CD4-positive, alpha-beta T cell treated with Interleukin-6 for 4 hours (primary cell): ENCODE measurements at regions not wholly inside any gene's neighbourhood (a gene's known extent, or its start where the extent isn't known, plus 50 kb on each side); places are given as distances from the start of the nearest gene placed in this dataset.

Experiments
- DNase-seq: peaks from one replicate; pipeline ENCODE4 v3.0.0-alpha.2; 2020; ENCODE audit warnings: mixed read lengths

- no peak for DNase-seq
Observed at GRCh38 chr10:10644676-10645385, 372.8 kb upstream of the CELF2 start.

GRCh38 chr10:10647331-10647730 is 370.3 kb upstream of the CELF2 start:
- DNase-seq: no peak

DNA sequence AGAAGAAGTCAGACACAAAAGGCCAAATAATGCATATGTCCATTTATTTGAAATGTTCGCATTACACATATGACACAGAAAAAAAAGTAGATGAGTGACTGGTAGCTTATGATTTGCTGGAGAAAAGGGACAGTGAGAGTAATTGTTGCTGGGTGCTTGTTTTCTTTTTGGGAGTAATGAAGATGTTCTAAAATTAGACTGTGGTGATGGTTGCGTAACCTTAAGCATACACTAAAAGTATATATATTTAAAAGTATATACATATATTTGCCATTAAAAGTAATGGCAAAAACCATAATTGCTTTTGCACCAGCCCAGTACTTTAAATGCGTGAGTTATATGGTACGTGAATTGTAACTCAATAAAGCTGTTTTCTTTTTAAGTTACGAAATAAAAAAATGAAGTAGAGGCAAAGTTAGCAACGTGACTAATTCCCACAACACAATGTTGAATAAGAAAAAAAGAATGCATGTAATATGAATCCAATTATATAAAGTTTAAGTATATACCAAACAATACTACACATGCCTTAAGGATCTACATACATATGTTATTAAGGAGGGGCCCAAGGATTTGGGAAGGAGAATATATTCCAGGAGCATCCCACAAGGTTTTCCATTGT is 360.4 kb upstream of the CELF2 start:
- DNase-seq: no peak

DNA sequence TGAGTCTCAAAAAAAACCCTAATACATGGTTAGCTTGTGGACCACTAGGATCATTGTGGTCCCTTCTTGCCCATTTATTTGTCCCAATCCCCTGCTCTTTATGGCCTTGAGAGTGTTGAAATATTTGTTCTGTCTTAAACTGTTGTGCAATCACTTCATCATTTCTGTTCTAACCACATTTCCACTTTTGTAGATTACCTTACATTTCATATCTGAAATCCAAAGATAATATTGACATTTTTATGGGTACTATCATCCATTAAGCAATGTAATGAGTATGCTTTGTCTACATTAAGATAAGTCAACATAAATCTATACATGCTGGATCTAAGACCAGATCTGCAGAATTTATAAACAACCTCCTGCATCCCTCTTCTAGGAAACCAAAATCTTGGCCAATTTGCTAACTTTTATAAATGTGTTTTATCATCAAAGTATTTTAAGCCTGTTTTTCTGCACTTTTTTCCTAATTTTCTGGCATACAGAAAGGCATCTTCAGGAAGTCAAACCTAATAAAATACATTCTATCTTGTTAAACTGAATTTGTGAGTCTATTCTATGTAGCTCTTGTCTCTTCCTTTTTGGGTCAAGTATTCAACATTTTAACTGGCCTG is 359.4 kb upstream of the CELF2 start:
- DNase-seq: no peak

GRCh38 chr10:10660054-10660453 is 357.6 kb upstream of the CELF2 start:
- no peak for DNase-seq

DNA sequence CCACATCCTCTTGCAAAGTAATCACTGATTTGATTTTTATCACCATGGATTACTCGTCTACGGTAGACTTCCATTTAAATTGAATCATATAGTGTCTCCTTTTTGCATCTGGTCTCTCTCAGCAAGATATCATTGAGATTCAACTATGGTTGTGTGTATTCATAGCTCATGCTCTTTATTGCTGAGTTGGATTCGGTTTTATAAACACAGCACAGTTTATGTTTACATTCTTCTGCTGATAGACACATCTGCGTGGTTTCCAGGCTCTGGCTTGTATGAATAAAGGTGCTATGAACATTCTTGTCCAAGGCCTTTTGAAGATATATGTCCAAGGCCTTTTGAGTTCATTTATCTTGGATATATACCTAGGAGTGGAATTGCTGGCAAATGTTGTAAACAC is 356.5 kb upstream of the CELF2 start:
- no peak for DNase-seq

DNA sequence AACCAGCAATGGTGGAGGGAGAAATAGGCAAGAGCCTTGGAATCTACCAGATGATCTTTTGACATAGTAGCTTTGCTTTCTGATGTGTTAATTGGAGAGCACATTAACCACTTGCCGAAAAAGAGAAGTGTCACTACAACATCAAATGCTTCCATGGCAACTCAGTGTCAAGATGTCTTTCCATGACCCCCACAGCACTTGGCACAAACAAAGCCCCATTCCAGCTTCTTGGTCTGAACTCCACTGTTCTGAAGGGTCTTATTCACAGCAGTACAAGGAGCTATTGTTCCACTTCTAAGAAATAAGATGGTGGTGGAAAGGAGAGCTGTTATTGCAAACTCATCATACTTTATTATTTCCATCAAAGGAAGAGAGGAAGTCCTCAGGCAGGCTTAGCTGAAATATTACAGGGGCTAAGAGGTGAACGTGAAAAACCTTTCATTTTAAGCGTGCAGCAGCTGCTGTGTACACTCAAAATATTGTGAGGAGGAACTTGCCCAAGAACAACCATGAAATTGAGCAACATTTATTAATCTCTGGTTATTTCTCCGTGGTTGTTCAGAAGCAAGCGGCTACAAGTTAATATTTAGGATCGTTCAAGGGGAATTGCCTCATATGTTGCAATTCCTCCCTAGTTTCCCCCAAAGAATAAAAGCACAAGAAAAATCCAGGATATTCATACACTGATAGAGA is 354.8 kb upstream of the CELF2 start:
- DNase-seq: no peak

DNA sequence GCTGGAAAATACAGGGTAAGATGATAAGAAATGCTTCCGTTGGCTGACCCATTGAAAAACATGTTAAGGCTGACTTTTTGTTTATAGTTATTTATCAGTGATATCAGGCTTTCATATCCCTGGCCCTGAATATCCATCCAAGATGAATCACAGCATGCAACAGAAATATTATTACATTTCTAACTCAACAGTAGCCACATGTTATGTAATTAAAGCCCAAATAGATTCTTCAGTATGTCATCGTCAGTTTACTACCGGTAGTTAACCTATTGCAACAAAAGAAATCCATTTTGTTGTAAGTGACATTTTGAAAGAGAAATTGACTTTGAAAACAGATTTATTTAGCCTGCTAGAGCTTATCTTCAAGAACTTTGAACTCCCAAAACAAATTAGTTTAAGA is 354.1 kb upstream of the CELF2 start:
- no peak for DNase-seq

DNA sequence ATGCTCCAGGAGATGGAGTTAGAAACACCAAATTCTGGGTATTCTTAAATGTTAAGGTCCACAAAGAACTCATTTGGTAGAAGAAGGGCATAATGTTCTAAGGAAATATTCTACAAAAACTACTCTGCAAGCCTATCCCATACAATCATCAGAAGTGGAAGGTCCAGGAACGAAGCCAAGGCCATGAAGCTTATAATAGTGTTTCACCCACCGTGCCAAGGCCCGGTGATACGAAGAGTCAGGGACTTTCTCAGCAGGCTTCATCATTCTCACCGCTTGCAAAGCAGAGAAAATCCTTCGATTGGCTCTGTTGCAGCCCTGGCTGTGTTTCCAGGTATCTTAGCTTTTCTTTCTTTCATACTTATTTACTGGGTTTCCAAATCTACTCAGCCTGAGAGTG is 351.9 kb upstream of the CELF2 start:
- DNase-seq: no peak

GRCh38 chr10:10667466-10667865 is 350.2 kb upstream of the CELF2 start:
- no peak for DNase-seq

- no peak for DNase-seq
Observed at GRCh38 chr10:10676972-10677371, 340.7 kb upstream of the CELF2 start.

- DNase-seq: no peak
Observed at GRCh38 chr10:10677479-10677878, 340.2 kb upstream of the CELF2 start.

GRCh38 chr10:10680496-10680895 is 337.2 kb upstream of the CELF2 start:
- no peak for DNase-seq

- DNase-seq: no peak
Observed at GRCh38 chr10:10684972-10685371, 332.7 kb upstream of the CELF2 start.

- DNase-seq: no peak
Observed at GRCh38 chr10:10685566-10685965, 332.1 kb upstream of the CELF2 start.

- no peak for DNase-seq
Observed at GRCh38 chr10:10687751-10688150, 329.9 kb upstream of the CELF2 start.

- DNase-seq: no peak
Observed at GRCh38 chr10:10699427-10699826, 318.2 kb upstream of the CELF2 start.

DNA sequence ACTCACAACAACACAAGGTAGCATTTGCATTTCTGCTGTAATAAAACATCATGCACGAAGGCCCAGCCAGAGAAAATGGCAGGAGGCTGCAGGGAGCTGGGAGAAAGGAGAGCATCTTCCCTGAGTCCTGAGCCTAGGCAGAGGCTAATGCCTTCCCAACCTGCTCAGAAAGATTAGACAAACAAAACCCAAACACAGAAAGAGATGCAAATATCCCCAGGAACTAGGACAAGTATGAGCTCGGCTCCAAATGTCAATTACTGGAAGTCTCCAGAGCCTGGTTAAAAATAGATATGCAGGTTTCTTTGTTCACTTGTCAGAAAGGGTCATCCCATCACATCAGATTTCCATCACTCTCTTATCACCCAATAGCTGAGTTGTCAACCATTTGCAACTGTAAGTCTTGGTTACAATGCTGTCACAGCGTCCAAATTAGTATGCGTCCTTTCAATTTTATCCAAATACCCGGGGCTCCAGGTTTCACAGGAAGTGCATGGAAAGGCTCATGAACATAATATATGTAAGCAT is 316.5 kb upstream of the CELF2 start:
- DNase-seq: no peak

- no peak for DNase-seq
Observed at GRCh38 chr10:10702211-10702610, 315.5 kb upstream of the CELF2 start.

DNA sequence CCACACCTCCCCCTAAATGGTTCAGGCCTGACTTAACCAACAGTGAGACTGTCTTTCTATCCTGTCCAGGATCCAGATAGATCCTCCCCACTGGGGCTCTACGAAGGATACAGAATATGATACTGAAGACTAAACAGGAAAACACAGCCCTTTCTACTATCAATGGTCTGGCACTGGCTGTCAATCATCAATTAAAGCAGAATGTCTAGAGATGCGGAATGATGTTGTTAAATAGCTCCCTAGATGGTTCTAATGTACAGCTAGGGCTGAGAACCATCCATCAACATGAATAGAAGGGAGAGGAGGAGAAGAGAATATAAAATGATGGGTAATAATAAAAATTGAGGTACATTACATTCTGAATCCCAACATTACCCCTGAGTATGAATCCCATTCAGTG is 314.3 kb upstream of the CELF2 start:
- DNase-seq: no peak

- no peak for DNase-seq
Observed at GRCh38 chr10:10712155-10712704, 305.4 kb upstream of the CELF2 start.

DNA sequence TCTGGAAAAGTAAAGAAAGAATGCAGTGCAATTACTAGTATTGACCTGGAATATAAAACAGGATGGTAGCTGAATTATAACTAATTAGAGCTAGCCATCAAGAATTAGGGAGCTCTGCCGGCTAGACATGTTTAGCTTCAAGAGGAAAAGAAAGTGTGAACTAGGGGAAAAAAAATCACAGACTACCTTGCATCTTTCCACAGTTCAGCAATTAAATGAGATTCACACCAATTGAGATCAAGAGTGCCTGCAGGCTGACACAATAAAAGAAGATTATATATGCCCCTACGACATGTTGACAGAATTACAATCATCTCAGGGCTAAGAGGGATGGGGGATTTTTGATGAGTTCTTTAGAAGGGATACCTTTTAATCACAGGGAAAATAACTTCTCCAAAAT is 303.3 kb upstream of the CELF2 start:
- DNase-seq: no peak

DNA sequence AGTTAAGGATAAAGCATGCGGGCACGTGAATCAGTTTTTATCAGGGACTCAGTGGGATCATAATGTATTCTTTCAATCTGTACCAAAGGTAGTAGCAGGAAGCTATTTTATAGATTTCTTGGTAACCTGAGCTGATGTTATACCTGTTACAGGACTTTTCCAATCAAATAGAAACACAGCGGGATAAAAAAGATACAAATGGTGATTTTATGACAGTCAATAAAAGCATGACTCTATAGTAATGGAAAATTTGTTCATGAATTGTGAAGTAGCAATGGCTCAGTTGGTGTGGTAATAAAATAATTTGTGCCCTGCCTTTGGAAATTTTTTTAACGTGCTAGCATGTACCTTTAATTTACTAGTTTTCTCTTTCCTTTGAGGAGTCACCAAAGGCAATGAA is 300.7 kb upstream of the CELF2 start:
- DNase-seq: no peak
